Left ventricle myocardium inferior (tissue), 1 donor: ENCODE measurements at regions not wholly inside any gene's neighbourhood (a gene's known extent, or its start where the extent isn't known, plus 50 kb on each side); places are given as distances from the start of the nearest gene placed in this dataset.

Source experiments
- DNase-seq: peaks from one replicate; pipeline ENCODE4 v3.0.0-alpha.2; 2020
- H3K27ac ChIP-seq: fragments of 200-600 bp; replicated peaks from 2 replicates; pipeline ENCODE4 v1.8.0; 2021
- H3K27me3 ChIP-seq: fragments of 200-600 bp; 2 replicates; pipeline ENCODE4 v1.8.0; 2021; ENCODE audit warnings: low read depth
- H3K36me3 ChIP-seq: fragments of 200-600 bp; 2 replicates; pipeline ENCODE4 v1.8.0; 2021
- H3K4me1 ChIP-seq: fragments of 200-600 bp; 2 replicates; pipeline ENCODE4 v1.8.0; 2021
- H3K4me3 ChIP-seq: fragments of 200-600 bp; 2 replicates; pipeline ENCODE4 v1.8.0; 2021; ENCODE audit warnings: mild to moderate bottlenecking, moderate library complexity
- H3K9me3 ChIP-seq: fragments of 200-600 bp; replicated peaks from 2 replicates; pipeline ENCODE4 v1.8.0; 2021
- intact Hi-C: fragments of 100-400 bp; cut with micrococcal nuclease; formaldehyde crosslinking; loops from one replicate; pipeline ENCODE4 v1.11.0; 2022
- TF ChIP-seq, protein P1 (sequence below): fragments of 200-600 bp; IDR thresholded peaks from 2 replicates; pipeline ENCODE4 v1.8.0; 2021; ENCODE audit warnings: antibody characterized with exemption, mild to moderate bottlenecking, borderline replicate concordance
- donor health status: DM: no; HTN: yes; CAD: no; lungs with severe emphysema.

DNA sequence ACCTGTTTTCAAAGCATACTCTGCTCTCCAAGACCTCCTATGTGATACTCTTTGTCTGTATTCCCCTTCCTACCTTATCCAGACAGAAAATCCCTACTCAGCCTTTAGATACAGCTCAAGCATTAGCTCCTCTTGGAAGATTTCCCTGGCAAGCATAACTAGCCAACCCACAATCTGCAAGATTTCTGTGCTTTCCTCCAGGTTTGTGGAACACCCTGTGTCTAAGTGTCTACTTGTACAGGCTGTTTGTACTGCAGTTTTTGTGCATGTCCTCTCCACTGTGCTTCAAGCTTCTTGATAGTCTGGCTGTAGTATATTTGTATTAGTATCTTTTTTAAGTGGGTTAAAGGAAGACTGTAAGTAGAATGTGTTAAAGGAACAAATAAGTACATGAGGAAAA is 203.7 kb downstream of the RFC3 start:
- DNase-seq, result no peak
- Histone ChIP-seq H3K4me1 (no peaks in the 10 kb centered on the region), H3K27ac (no peak overlapping the region), H3K27me3 (no peaks in the 10 kb centered on the region), H3K9me3 (peaks cover 32% of the 10 kb centered on the region), H3K36me3 (no peaks in the 10 kb centered on the region), H3K4me3 (no peak overlapping the region)
- intact Hi-C loops, result no loop called here
- TF ChIP-seq, protein P1, sequence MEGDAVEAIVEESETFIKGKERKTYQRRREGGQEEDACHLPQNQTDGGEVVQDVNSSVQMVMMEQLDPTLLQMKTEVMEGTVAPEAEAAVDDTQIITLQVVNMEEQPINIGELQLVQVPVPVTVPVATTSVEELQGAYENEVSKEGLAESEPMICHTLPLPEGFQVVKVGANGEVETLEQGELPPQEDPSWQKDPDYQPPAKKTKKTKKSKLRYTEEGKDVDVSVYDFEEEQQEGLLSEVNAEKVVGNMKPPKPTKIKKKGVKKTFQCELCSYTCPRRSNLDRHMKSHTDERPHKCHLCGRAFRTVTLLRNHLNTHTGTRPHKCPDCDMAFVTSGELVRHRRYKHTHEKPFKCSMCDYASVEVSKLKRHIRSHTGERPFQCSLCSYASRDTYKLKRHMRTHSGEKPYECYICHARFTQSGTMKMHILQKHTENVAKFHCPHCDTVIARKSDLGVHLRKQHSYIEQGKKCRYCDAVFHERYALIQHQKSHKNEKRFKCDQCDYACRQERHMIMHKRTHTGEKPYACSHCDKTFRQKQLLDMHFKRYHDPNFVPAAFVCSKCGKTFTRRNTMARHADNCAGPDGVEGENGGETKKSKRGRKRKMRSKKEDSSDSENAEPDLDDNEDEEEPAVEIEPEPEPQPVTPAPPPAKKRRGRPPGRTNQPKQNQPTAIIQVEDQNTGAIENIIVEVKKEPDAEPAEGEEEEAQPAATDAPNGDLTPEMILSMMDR, result no peak

DNA sequence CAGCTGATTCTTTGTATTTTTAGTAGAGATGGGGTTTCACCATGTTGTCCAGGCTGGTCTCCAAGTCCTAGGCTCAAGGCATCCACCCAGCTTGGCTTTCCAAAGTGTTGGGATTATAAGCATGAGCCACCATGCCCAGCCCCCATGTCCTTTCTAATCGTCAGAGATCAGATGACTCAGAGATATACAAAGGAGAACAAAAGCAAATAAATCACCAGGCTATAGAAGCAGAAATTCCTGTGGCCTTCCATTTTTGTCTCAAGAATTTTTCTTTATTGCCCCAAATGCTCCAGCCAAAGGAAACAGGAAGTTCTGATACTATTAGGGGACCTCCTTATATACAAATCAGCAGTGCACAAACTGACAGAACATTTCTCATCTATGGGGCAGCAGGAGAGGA is 207.8 kb downstream of the RFC3 start:
- Histone ChIP-seq H3K4me1 (no peaks in the 10 kb centered on the region), H3K36me3 (no peaks in the 10 kb centered on the region), H3K27ac (no peak overlapping the region), H3K9me3 (peaks cover 38% of the 10 kb centered on the region), H3K4me3 (no peak overlapping the region), H3K27me3 (no peaks in the 10 kb centered on the region)
- DNase-seq, result no peak
- intact Hi-C loops, result no loop called here
- TF ChIP-seq, protein P1, result no peak

DNA sequence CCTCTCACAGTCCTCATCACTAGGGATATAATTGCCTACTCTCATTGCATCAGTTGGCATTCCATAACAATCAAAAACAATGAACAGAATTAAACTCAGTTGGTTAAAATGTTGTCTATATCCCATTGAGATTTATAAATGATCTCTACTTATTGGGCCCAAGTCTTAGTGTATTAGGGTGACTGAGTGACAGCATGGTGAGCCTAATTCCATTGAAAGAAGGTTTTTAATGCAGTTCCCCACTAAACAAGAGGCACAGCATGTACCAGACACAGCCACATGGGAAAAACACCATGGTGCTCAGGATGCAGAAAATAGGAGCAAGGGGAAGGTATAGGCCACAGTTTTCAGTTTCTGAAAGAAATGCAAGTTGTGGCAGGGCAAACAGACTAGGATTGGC is 208.4 kb downstream of the RFC3 start:
- Histone ChIP-seq H3K27me3 (no peaks in the 10 kb centered on the region), H3K36me3 (no peaks in the 10 kb centered on the region), H3K4me1 (no peaks in the 10 kb centered on the region), H3K9me3 (peaks cover 32% of the 10 kb centered on the region), H3K27ac (no peak overlapping the region), H3K4me3 (no peak overlapping the region)
- no peak for DNase-seq
- intact Hi-C loops, result no loop called here
- TF ChIP-seq, protein P1, result no peak

DNA sequence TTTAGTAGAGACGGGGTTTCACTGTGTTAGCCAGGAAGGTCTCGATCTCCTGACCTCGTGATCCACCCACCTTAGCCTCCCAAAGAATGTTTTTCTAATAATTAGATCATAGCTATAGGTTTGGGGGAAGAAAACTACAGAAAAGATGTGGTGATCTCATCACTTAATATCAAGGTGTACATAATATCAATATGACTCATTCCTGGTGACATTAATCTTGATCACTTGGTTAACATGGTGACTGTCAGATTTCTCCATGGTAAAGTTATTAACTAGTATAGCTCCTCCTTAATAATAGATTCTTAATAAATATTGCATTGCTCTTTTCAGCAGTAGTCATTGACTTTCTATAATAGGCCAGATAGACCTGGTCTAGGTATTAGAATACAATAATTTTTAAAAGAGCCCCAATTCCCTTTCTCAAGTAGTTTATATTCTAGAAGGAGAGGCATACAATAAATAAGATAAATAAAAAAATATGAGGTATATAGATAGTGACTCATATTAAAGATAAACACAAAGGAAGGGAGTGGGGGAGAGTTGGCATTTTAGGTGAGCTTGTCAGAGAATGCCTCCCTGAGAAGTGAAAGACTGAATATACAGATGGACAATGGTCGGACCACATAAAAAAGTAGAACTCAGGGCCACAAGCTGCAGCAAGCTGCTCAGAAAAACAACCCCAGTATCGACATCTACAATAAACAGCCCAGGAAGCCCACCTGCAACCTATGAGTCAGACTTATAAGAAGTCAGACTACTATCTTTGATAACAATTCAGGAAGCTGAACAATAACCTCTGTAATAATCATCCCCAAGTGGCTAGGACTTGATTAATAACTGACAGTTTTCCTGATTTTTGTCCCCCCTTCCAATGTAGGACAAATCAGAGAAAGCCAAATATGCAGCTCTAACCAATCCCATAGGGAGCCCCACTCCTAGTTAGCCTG is 210.8 kb downstream of the RFC3 start:
- peaks cover 16% of the 10 kb centered on the region for H3K9me3 ChIP-seq
- no peaks in the 10 kb centered on the region for H3K27me3 ChIP-seq
- H3K36me3 ChIP-seq, result no peaks in the 10 kb centered on the region
- no peak overlapping the region for H3K27ac ChIP-seq
- TF ChIP-seq, protein P1, result no peak
- no peak for DNase-seq
- H3K4me1 ChIP-seq, result no peaks in the 10 kb centered on the region
- intact Hi-C loops, result no loop called here
- no peak overlapping the region for H3K4me3 ChIP-seq

DNA sequence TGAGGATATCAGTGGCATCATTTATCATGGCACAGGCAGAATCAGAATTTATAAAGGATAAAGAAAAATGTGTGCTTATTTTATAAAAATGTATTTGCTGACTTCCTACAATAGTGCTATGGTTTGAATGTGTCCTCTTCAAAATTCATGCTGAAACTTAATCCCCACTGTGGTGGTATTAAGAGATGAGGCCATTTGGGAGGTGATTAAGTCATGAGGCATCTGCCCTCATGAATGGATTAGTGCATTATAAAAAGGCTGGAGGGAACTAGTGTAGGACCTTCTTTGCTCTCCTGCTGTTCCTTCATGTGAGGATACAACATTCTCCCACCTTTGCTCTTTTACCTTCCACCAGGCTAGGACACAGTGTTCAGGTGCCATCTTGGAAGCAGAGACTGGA is 212.8 kb downstream of the RFC3 start:
- no peak for DNase-seq
- intact Hi-C loops, result no loop called here

More for the DNA sequence above, 212.8 kb downstream of the RFC3 start:
- TF ChIP-seq, protein P1, result no peak
- Histone ChIP-seq H3K4me1 (no peaks in the 10 kb centered on the region), H3K9me3 (peaks cover 21% of the 10 kb centered on the region), H3K27me3 (no peaks in the 10 kb centered on the region), H3K4me3 (no peak overlapping the region), H3K27ac (no peak overlapping the region), H3K36me3 (no peaks in the 10 kb centered on the region)
